ENCODE measurements at regions not wholly inside any gene's neighbourhood (a gene's known extent, or its start where the extent isn't known, plus 50 kb on each side); places are given as distances from the start of the nearest gene placed in this dataset.

GRCh38 chr6:91023529-91023928 lies 436.7 kb upstream of the MAP3K7 start:
- no peak overlapping the region for H3K27ac ChIP-seq (ENCODE audit: low read depth, low read length)
- H3K4me1 ChIP-seq (ENCODE audit: control insufficient read depth, insufficient read depth, low read length): no peaks in the 10 kb centered on the region
- H3K9ac ChIP-seq (ENCODE audit: low read depth, low read length): no peak overlapping the region
- no peaks in the 10 kb centered on the region for H3K9me3 ChIP-seq (ENCODE audit: control insufficient read depth, insufficient read depth, low read length)
- no peak overlapping the region for H3K4me3 ChIP-seq (ENCODE audit: low read depth, low read length)
- no peaks in the 10 kb centered on the region for H3K27me3 ChIP-seq (ENCODE audit: control insufficient read depth, insufficient read depth, low read length)
- no peaks in the 10 kb centered on the region for H3K36me3 ChIP-seq (ENCODE audit: control insufficient read depth, insufficient read depth, low read length)

- H3K36me3 ChIP-seq (ENCODE audit: control insufficient read depth, insufficient read depth, low read length): no peaks in the 10 kb centered on the region
- H3K4me1 ChIP-seq (ENCODE audit: control insufficient read depth, insufficient read depth, low read length): no peaks in the 10 kb centered on the region
- H3K9ac ChIP-seq (ENCODE audit: low read depth, low read length): no peak overlapping the region
- no peak overlapping the region for H3K27ac ChIP-seq (ENCODE audit: low read depth, low read length)
- no peaks in the 10 kb centered on the region for H3K27me3 ChIP-seq (ENCODE audit: control insufficient read depth, insufficient read depth, low read length)
- no peak overlapping the region for H3K4me3 ChIP-seq (ENCODE audit: low read depth, low read length)
- no peaks in the 10 kb centered on the region for H3K9me3 ChIP-seq (ENCODE audit: control insufficient read depth, insufficient read depth, low read length)
These were observed 433.9 kb upstream of the MAP3K7 start for GRCh38 chr6:91020744-91021143.

- Histone ChIP-seq H3K9ac (ENCODE audit: low read depth, low read length) (no peak overlapping the region), H3K4me3 (ENCODE audit: low read depth, low read length) (no peak overlapping the region), H3K4me1 (ENCODE audit: control insufficient read depth, insufficient read depth, low read length) (no peaks in the 10 kb centered on the region), H3K36me3 (ENCODE audit: control insufficient read depth, insufficient read depth, low read length) (no peaks in the 10 kb centered on the region), H3K27me3 (ENCODE audit: control insufficient read depth, insufficient read depth, low read length) (no peaks in the 10 kb centered on the region), H3K27ac (ENCODE audit: low read depth, low read length) (no peak overlapping the region), H3K9me3 (ENCODE audit: control insufficient read depth, insufficient read depth, low read length) (no peaks in the 10 kb centered on the region)
These were observed 431.7 kb upstream of the MAP3K7 start for GRCh38 chr6:91018586-91018985.

- Histone ChIP-seq H3K9me3 (ENCODE audit: control insufficient read depth, insufficient read depth, low read length) (no peaks in the 10 kb centered on the region), H3K36me3 (ENCODE audit: control insufficient read depth, insufficient read depth, low read length) (no peaks in the 10 kb centered on the region), H3K9ac (ENCODE audit: low read depth, low read length) (no peak overlapping the region), H3K4me1 (ENCODE audit: control insufficient read depth, insufficient read depth, low read length) (no peaks in the 10 kb centered on the region), H3K27ac (ENCODE audit: low read depth, low read length) (no peak overlapping the region), H3K27me3 (ENCODE audit: control insufficient read depth, insufficient read depth, low read length) (no peaks in the 10 kb centered on the region), H3K4me3 (ENCODE audit: low read depth, low read length) (no peak overlapping the region)
These were observed 426.6 kb upstream of the MAP3K7 start for GRCh38 chr6:91013511-91013910.

GRCh38 chr6:90997076-90997475 lies 410.2 kb upstream of the MAP3K7 start:
- Histone ChIP-seq H3K4me3 (ENCODE audit: low read depth, low read length) (no peak overlapping the region), H3K9ac (ENCODE audit: low read depth, low read length) (no peak overlapping the region), H3K27ac (ENCODE audit: low read depth, low read length) (no peak overlapping the region), H3K9me3 (ENCODE audit: control insufficient read depth, insufficient read depth, low read length) (no peaks in the 10 kb centered on the region), H3K4me1 (ENCODE audit: control insufficient read depth, insufficient read depth, low read length) (no peaks in the 10 kb centered on the region), H3K27me3 (ENCODE audit: control insufficient read depth, insufficient read depth, low read length) (no peaks in the 10 kb centered on the region), H3K36me3 (ENCODE audit: control insufficient read depth, insufficient read depth, low read length) (no peaks in the 10 kb centered on the region)

- H3K9ac ChIP-seq (ENCODE audit: low read depth, low read length): no peak overlapping the region
- H3K27me3 ChIP-seq (ENCODE audit: control insufficient read depth, insufficient read depth, low read length): no peaks in the 10 kb centered on the region
- H3K36me3 ChIP-seq (ENCODE audit: control insufficient read depth, insufficient read depth, low read length): no peaks in the 10 kb centered on the region
- no peaks in the 10 kb centered on the region for H3K9me3 ChIP-seq (ENCODE audit: control insufficient read depth, insufficient read depth, low read length)
- no peaks in the 10 kb centered on the region for H3K4me1 ChIP-seq (ENCODE audit: control insufficient read depth, insufficient read depth, low read length)
- no peak overlapping the region for H3K4me3 ChIP-seq (ENCODE audit: low read depth, low read length)
- H3K27ac ChIP-seq (ENCODE audit: low read depth, low read length): no peak overlapping the region
These were observed 406.9 kb upstream of the MAP3K7 start for GRCh38 chr6:90993770-90994169.

- no peaks in the 10 kb centered on the region for H3K27me3 ChIP-seq (ENCODE audit: control insufficient read depth, insufficient read depth, low read length)
- H3K9me3 ChIP-seq (ENCODE audit: control insufficient read depth, insufficient read depth, low read length): no peaks in the 10 kb centered on the region
- H3K9ac ChIP-seq (ENCODE audit: low read depth, low read length): no peak overlapping the region
- no peak overlapping the region for H3K4me3 ChIP-seq (ENCODE audit: low read depth, low read length)
- H3K4me1 ChIP-seq (ENCODE audit: control insufficient read depth, insufficient read depth, low read length): no peaks in the 10 kb centered on the region
- H3K27ac ChIP-seq (ENCODE audit: low read depth, low read length): no peak overlapping the region
- no peaks in the 10 kb centered on the region for H3K36me3 ChIP-seq (ENCODE audit: control insufficient read depth, insufficient read depth, low read length)
These were observed 402.9 kb upstream of the MAP3K7 start for GRCh38 chr6:90989763-90990162.

- Histone ChIP-seq H3K4me3 (ENCODE audit: low read depth, low read length) (no peak overlapping the region), H3K4me1 (ENCODE audit: control insufficient read depth, insufficient read depth, low read length) (no peaks in the 10 kb centered on the region), H3K9me3 (ENCODE audit: control insufficient read depth, insufficient read depth, low read length) (no peaks in the 10 kb centered on the region), H3K36me3 (ENCODE audit: control insufficient read depth, insufficient read depth, low read length) (no peaks in the 10 kb centered on the region), H3K27me3 (ENCODE audit: control insufficient read depth, insufficient read depth, low read length) (no peaks in the 10 kb centered on the region), H3K9ac (ENCODE audit: low read depth, low read length) (no peak overlapping the region), H3K27ac (ENCODE audit: low read depth, low read length) (no peak overlapping the region)
These were observed 397.2 kb upstream of the MAP3K7 start for GRCh38 chr6:90984066-90984465.

GRCh38 chr6:90983462-90983861 lies 396.6 kb upstream of the MAP3K7 start:
- H3K27me3 ChIP-seq (ENCODE audit: control insufficient read depth, insufficient read depth, low read length): no peaks in the 10 kb centered on the region
- no peaks in the 10 kb centered on the region for H3K9me3 ChIP-seq (ENCODE audit: control insufficient read depth, insufficient read depth, low read length)
- no peak overlapping the region for H3K27ac ChIP-seq (ENCODE audit: low read depth, low read length)
- no peak overlapping the region for H3K4me3 ChIP-seq (ENCODE audit: low read depth, low read length)
- no peak overlapping the region for H3K9ac ChIP-seq (ENCODE audit: low read depth, low read length)
- no peaks in the 10 kb centered on the region for H3K4me1 ChIP-seq (ENCODE audit: control insufficient read depth, insufficient read depth, low read length)
- H3K36me3 ChIP-seq (ENCODE audit: control insufficient read depth, insufficient read depth, low read length): no peaks in the 10 kb centered on the region

GRCh38 chr6:90982581-90982980 lies 395.7 kb upstream of the MAP3K7 start:
- Histone ChIP-seq H3K4me3 (ENCODE audit: low read depth, low read length) (no peak overlapping the region), H3K9ac (ENCODE audit: low read depth, low read length) (no peak overlapping the region), H3K4me1 (ENCODE audit: control insufficient read depth, insufficient read depth, low read length) (no peaks in the 10 kb centered on the region), H3K27me3 (ENCODE audit: control insufficient read depth, insufficient read depth, low read length) (no peaks in the 10 kb centered on the region), H3K9me3 (ENCODE audit: control insufficient read depth, insufficient read depth, low read length) (no peaks in the 10 kb centered on the region), H3K27ac (ENCODE audit: low read depth, low read length) (no peak overlapping the region), H3K36me3 (ENCODE audit: control insufficient read depth, insufficient read depth, low read length) (no peaks in the 10 kb centered on the region)

- Histone ChIP-seq H3K27me3 (ENCODE audit: control insufficient read depth, insufficient read depth, low read length) (no peaks in the 10 kb centered on the region), H3K9me3 (ENCODE audit: control insufficient read depth, insufficient read depth, low read length) (no peaks in the 10 kb centered on the region), H3K27ac (ENCODE audit: low read depth, low read length) (no peak overlapping the region), H3K4me3 (ENCODE audit: low read depth, low read length) (no peak overlapping the region), H3K36me3 (ENCODE audit: control insufficient read depth, insufficient read depth, low read length) (no peaks in the 10 kb centered on the region), H3K9ac (ENCODE audit: low read depth, low read length) (no peak overlapping the region), H3K4me1 (ENCODE audit: control insufficient read depth, insufficient read depth, low read length) (no peaks in the 10 kb centered on the region)
These were observed 395.2 kb upstream of the MAP3K7 start for GRCh38 chr6:90982051-90982450.

- Histone ChIP-seq H3K27me3 (ENCODE audit: control insufficient read depth, insufficient read depth, low read length) (no peaks in the 10 kb centered on the region), H3K4me1 (ENCODE audit: control insufficient read depth, insufficient read depth, low read length) (no peaks in the 10 kb centered on the region), H3K4me3 (ENCODE audit: low read depth, low read length) (no peak overlapping the region), H3K27ac (ENCODE audit: low read depth, low read length) (no peak overlapping the region), H3K9ac (ENCODE audit: low read depth, low read length) (no peak overlapping the region), H3K36me3 (ENCODE audit: control insufficient read depth, insufficient read depth, low read length) (no peaks in the 10 kb centered on the region), H3K9me3 (ENCODE audit: control insufficient read depth, insufficient read depth, low read length) (no peaks in the 10 kb centered on the region)
These were observed 391.2 kb upstream of the MAP3K7 start for GRCh38 chr6:90978046-90978445.

Measured in HUES48 (cell line).